Uterus (tissue), 2 donors: ENCODE measurements at regions not wholly inside any gene's neighbourhood (a gene's known extent, or its start where the extent isn't known, plus 50 kb on each side); places are given as distances from the start of the nearest gene placed in this dataset.

Source experiments
- POLR2A ChIP-seq, 2 donors: fragments of 450-650 bp; IDR thresholded peaks; one replicate each; pipeline ENCODE4 v1.6.1; 2016; ENCODE audit warnings: antibody characterized with exemption in 2 of 2, mild to moderate bottlenecking in 1 of 2, moderate library complexity in 1 of 2
- TF ChIP-seq, protein P1 (sequence below), 4 experiments: fragments of 200-600 bp in 2 of 4; fragments of 450-650 bp in 2 of 4; sonication (generic) in 2 of 4; IDR thresholded peaks; one replicate each; pipeline ENCODE4 v1.5.1; 2016 to 2019; ENCODE audit warnings: antibody characterized with exemption in 4 of 4, mild to moderate bottlenecking in 2 of 4, moderate library complexity in 1 of 4

GRCh38 chr16:79419148-79419547, 181.4 kb downstream of the MAF start:
- TF ChIP-seq, protein P1, sequence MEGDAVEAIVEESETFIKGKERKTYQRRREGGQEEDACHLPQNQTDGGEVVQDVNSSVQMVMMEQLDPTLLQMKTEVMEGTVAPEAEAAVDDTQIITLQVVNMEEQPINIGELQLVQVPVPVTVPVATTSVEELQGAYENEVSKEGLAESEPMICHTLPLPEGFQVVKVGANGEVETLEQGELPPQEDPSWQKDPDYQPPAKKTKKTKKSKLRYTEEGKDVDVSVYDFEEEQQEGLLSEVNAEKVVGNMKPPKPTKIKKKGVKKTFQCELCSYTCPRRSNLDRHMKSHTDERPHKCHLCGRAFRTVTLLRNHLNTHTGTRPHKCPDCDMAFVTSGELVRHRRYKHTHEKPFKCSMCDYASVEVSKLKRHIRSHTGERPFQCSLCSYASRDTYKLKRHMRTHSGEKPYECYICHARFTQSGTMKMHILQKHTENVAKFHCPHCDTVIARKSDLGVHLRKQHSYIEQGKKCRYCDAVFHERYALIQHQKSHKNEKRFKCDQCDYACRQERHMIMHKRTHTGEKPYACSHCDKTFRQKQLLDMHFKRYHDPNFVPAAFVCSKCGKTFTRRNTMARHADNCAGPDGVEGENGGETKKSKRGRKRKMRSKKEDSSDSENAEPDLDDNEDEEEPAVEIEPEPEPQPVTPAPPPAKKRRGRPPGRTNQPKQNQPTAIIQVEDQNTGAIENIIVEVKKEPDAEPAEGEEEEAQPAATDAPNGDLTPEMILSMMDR (IDR thresholded peaks at IDR 0.05): no peak
- TF ChIP-seq POLR2A (IDR thresholded peaks at IDR 0.05): no peak
